ENCODE measurements at regions not wholly inside any gene's neighbourhood (a gene's known extent, or its start where the extent isn't known, plus 50 kb on each side); places are given as distances from the start of the nearest gene placed in this dataset.

- TF ChIP-seq CTCF (IDR thresholded peaks at IDR 0.05) (no peak), POLR2A (IDR thresholded peaks at IDR 0.05) (no peak)
These were observed 143.8 kb upstream of the PKN2 start for GRCh38 chr1:88540255-88540654.

Measured in lower leg skin (tissue), 3 donors.